ENCODE measurements at regions not wholly inside any gene's neighbourhood (a gene's known extent, or its start where the extent isn't known, plus 50 kb on each side); places are given as distances from the start of the nearest gene placed in this dataset.
"Not testable (repeated sequence)": the region's sequence is repeated elsewhere in the genome, so short reads cannot be mapped to it uniquely, and the experiment has no call there.

DNA sequence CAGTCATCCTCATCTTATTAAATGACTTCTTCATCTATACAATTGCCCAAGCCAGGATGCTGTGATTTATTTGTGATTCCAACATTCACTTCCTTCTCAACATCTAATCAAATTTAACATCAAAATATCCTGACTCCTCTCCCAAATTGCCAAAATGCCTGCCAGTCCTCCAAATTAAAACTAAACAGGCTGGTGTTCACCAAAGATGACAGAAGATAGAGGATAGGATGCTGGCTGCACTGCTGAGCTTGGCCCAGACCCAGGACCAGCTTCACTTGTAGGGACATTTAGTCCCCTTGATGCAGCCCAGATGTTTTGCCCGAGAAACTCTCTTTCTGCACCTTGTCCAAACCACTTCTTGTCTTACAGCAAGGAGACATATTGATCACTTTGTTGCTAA, 540.0 kb upstream of the CNTNAP5 start:
- DNase-seq, result no peak

DNA sequence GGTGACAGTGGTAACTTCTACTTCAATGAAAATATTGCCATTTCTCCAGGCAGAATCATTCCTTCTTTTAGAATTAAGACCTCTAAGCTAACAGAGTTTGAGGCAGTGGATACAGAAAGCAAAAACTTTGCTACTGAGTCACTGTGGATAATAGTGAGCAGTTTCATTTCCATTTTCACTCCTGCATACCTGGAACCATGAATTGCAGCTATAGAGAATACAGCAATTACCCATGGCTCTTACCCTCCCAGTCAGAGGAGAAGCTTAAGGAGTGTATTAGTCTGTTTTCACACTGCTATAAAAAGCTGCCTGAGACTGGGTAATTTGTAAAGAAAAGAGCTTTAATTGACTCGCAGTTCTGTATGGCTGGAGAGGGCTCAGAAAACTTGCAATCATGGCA, 531.4 kb upstream of the CNTNAP5 start:
- DNase-seq, result no peak

- no peak for DNase-seq
These were observed 529.8 kb upstream of the CNTNAP5 start for GRCh38 chr2:123495241-123495640.

DNA sequence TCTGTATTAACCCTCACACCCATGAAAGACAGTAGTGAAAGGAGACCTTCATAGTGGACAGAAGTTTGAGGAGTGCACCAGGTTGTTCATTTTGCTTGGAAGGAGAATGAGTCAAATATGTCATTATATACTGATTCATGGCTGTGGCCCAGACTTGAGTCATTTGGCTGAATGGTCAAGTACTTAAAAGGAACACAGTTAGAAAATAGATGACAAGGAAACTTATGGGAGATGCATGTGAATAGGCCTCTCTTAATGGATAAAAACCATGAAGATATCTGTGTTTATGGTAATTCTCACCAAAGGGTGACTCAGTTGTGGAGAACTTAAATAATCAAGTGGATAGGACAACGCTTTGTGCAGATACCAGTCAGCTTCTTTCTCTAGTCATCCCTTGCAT, 524.7 kb upstream of the CNTNAP5 start:
- DNase-seq, result no peak

DNA sequence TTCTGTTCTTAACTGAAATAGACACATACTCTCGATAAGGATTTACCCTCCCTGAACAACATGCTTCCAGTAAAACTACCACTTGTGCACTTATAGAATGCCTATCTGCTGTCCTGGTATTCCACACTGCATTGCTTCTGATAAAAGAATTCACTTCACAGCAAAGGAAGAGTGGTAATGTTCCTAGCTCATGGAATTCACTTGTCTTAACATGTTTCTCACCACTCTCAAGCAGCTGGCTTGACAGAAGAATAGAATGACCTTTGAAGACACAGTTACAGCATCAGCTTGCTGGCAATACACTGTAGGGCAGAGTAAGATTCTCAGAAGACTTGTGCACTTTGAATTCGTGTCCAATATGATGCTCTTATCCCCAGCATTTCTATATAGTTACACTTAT, 524.1 kb upstream of the CNTNAP5 start:
- DNase-seq, result no peak

- DNase-seq, result no peak
These were observed 522.2 kb upstream of the CNTNAP5 start for GRCh38 chr2:123502931-123503330.

DNA sequence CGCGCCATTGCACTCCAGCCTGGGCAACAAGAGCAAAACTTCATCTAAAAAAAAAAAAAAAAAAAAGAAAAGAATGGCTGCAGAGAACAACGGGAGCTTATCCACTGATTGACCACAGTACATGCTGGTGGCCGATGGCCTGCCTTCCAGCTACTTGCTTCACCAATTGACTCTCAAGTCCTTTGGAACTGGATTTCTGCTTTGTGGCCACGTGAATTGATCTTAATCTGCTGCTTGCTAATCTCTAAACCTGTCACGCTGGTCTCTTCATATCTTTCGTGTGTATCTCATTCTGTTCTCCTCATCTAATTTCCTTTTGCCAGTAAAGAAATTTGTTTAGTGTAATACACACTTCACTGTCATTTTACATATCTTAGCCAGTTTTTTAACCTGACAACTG, 512.5 kb upstream of the CNTNAP5 start:
- DNase-seq, result no peak

GRCh38 chr2:123513351-123513750, 511.7 kb upstream of the CNTNAP5 start:
- DNase-seq, result peak; percentile 39

DNA sequence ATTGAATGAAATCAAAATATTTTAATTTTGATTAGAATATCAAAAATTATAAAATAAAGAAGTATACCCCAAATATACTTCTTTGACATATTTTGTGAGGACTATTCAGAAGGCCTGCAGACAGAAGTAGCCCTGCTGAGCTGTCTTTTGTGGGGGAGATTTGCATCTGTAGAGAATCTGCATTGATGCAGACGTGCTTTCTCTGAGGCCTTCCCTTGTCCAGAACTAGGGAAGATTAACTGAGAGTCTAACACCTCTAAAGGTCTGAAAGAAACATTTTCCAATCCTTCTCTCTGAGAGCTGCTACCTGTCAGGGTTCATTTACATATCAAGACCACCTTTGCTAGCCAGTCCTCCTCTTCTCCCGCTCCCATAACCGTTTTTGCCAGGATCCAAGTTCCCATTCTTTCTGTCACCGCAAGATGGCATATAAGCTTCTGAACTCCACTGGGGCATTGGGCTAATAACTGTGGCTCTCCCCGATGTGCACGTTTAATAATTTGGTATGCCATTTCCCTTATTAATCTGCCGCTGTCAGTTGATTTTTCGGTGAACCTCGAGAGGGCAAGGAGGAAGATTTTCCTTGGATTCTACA, 510.4 kb upstream of the CNTNAP5 start:
- DNase-seq, result no peak

DNA sequence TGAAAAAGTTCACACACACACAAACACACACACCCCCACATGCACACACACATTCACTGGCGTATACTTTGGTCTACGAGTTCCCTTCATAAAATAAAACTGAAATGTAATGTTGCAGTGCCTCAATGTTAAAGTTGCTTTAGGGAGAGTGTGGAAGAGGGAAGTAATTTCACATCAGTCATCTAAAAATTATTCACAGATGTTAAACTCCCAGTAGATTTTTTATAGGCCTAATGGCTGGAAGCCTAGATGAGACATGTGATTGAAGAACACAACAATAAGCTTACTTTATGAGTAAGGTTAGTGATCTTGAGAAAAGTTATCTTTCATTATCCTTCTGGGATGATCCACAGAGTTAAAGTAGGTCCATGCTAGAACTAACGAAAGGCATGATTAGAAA, 506.7 kb upstream of the CNTNAP5 start:
- DNase-seq, result no peak

GRCh38 chr2:123521854-123522253, 503.2 kb upstream of the CNTNAP5 start:
- DNase-seq, result no peak

DNA sequence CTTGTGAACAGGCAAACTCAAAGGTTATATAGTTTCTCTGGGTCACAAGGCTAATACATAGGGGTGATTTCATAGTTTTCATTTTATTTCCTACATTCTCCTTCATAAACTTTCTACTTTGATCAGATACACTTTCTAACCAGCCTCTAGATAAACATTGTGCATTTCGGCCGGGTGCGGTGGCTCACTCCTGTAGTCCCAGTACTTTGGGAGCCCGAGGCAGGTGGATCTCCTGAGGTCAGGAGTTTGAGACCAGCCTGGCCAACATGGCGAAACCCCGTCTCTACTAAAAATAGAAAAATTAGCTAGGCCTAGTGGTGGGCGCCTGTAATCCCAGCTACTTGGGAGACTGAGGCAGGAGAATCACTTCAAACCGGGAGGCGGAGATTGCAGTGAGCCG, 502.6 kb upstream of the CNTNAP5 start:
- DNase-seq, result not testable (repeated sequence)

DNA sequence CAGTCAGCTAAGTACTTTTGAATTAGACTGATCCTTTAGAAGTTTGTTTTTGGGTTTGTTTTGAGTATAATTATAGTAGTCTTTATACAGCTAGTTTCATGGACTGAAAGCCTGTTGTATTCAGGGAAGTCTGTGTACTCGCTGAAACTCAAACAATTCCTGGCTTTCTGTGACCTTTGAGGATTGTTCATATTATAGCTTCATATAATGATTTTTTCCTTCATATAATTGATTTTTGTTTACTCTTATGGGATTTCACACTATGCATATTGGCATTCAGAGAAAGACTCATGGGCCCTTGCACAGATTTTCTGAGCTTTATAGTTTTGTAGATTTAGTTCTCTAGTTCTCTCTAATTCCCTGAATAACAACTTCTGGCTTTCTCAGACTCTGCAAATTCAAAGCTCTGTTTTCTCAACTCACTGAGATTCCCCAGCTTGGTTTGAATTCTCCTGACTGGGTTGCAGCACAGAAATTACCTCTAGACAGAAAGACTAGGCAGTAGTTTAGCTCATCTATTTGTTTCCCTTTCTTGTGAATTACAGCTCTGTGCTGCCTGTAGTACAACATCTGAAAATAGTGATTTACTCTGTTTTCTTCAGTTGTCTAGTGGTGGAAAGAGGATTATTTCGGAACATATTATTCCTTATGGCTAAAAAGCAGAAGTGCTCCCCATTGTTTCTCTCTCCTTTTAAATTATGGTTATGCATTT, 495.9 kb upstream of the CNTNAP5 start:
- DNase-seq, result no peak

GRCh38 chr2:123530004-123530403, 495.1 kb upstream of the CNTNAP5 start:
- no peak for DNase-seq

DNA sequence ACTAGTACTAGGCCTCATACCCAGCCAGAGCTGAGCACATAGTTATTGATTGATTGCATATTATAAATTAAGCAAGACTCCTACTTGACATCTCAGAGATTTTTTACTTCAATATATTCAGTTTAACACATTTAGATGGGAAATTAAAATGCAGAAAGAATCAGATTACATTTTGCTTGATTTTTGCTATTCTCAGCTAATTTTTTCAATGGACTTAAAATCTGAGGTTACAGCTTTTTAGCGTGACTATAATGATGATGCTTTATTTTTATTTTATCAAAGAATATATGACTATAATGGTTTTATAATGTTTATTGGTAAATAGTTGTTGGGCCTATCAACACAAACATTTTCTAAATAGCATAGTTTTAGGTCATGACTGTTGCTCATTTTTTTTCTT, 493.0 kb upstream of the CNTNAP5 start:
- no peak for DNase-seq

DNA sequence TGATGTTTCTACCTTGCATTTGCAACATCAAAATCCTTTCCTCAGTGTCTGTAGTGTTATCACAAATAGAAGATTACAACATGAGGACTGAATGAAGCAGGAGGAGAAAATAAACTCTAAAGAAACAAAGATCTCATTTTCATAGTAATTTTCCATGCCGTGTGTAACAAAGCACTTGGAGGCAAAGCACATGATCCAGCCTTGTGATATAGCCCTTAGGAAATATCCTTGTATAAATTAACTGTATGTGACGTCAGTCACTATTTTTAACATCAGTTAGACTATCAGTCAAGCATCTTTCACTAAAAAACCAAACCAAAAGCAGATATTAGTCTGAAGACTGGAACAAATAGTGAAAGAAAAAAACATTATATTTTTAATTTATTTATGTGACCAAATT, 492.1 kb upstream of the CNTNAP5 start:
- no peak for DNase-seq

- DNase-seq, result no peak
These were observed 484.8 kb upstream of the CNTNAP5 start for GRCh38 chr2:123540291-123540690.

- no peak for DNase-seq
These were observed 478.7 kb upstream of the CNTNAP5 start for GRCh38 chr2:123546353-123546752.

- DNase-seq, result no peak
These were observed 461.6 kb upstream of the CNTNAP5 start for GRCh38 chr2:123563515-123563914.

DNA sequence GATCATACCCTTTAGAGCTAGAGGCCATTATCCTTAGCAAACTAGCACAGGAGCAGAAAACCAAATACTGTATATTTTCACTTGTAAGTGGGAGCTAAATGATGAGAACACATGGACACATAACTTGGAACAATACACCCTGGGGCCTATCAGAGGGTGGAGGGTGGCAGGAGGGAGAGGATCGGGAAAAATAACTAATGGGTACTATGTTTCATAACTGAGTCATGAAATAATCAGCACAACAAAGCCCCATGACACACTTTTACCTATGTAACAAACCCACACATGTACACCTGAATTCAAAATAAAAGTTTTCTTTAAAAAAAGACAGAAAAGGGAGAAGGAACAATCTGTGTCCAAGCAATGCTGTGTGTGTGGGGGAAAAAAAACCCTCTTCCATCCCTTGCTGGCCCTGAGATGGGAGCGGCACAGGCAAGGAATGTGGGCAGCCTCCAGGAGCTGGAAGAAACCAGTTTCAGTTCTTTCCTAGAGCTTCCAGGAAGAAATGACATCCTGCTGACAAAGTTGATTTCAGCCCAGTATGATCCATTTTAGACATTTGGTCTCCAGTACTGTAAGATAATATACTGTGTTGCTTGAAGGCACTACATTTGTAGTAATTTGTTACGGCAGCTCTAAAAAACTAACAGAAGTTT, 458.7 kb upstream of the CNTNAP5 start:
- no peak for DNase-seq

DNA sequence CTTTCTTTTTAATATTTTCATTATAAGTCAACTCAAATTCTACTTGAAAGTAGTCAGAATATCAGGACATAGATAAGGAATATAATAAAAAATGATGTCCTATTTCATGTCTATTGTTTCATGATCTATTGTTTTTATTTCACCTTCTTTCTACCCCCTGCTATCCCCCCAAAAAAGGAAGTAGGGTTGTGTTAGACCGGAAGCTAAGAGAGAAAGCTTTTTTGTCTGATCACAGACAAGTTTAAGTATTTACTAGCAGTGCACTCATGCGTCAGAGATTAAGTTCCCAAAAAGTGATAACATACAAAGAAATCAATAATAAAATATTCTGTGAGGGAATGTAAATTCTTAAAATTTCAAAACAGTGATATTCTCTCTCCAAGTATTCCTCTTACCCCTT, 447.1 kb upstream of the CNTNAP5 start:
- DNase-seq, result no peak

GRCh38 chr2:123596621-123597020, 428.5 kb upstream of the CNTNAP5 start:
- no peak for DNase-seq

DNA sequence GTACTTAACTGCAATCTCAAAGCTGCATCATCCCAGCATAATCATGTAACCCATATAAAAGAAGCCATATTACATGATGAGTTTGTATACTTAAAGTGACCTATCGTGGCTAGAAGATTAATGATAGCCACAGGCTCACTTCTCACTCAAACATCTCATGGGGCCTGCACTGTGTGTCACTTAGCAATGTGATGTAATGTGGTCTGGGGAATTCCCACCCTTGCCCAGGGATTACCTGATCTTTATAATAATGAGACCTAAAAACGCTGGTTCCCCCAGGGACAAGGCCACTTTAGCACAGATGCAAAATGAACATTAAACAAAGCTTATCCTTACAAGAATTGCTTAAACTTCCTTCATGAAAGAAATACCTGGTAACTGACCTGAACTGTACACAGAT, 427.1 kb upstream of the CNTNAP5 start:
- DNase-seq, result no peak

DNA sequence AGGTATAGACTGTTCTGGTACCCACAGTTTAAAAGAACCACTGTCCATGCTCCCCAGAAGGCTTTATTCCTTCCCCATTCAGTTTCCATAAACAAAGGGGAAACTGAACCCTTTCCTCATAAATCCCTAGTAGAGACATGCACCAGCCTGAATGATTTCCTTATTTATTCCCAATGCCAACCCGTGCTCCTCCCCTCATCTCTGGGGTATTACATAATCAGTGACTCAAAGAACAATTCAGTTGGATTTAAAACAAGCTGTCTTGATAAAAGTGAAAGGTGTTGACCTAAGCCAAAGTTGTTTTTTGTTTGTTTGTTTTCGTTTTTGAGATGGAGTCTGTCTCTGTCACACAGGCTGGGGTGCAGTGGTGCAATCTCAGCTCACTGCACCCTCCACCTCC, 418.5 kb upstream of the CNTNAP5 start:
- no peak for DNase-seq

- DNase-seq, result no peak
These were observed 416.0 kb upstream of the CNTNAP5 start for GRCh38 chr2:123609077-123609476.
